K562 (cell line): ENCODE measurements at regions not wholly inside any gene's neighbourhood (a gene's known extent, or its start where the extent isn't known, plus 50 kb on each side); places are given as distances from the start of the nearest gene placed in this dataset.

Experiments used
- ATAC-seq: fragments of 200-7000 bp; cut with Tn5 transposase; 3 replicates; pipeline ENCODE4 v1.9.1; 2020; ENCODE audit warnings: moderate library complexity
- BruUV-seq: library from RNA; stranded (reverse); fragments of 400-500 nt; replicated peaks from 2 replicates; lab custom pipeline; 2021; lab: Mats Ljungman, UMichigan
- CTCF ChIA-PET: fragments of 300-600 bp; formaldehyde crosslinking; extraction: SDS; loops from one replicate; lab custom pipeline; 2021; ENCODE audit warnings: low intra/inter-chr PET ratio; lab: Yijun Ruan, JAX
- POLR2A ChIA-PET: fragments of 300-600, 350-650 bp; sonication (Branson Sonifier 250); formaldehyde crosslinking; extraction: SDS; loops from one replicate; lab custom pipeline; 2021; ENCODE audit warnings: antibody characterized with exemption, inconsistent platforms; lab: Yijun Ruan, JAX
- DNase-seq, 4 experiments: peaks; one replicate each; pipeline versions ENCODE4 v3.0.0 to v3.0.0-alpha.2; 2011 to 2018; ENCODE audit warnings: low spot score in 3 of 4, mixed read lengths in 3 of 4; ENCODE audit errors: extremely low read depth in 1 of 4
- FAIRE-seq: peaks from 2 replicates; lab custom pipeline; 2011; peaks lifted over from hg19 to GRCh38; lab: Jason Lieb, UNC
- H2AFZ ChIP-seq: 2 replicates; pipeline ENCODE4 v1.6.0; 2011; ENCODE audit warnings: low read depth, low read length, control low read depth, inconsistent platforms
- H3K27ac ChIP-seq: fragments of 200-600 bp; 3 replicates; pipeline ENCODE4 v1.8.0; 2011; ENCODE audit warnings: low read depth, mild to moderate bottlenecking, control low read depth, inconsistent platforms, low read length, moderate library complexity, mixed read lengths; ENCODE audit errors: extremely low read depth
- H3K27me3 ChIP-seq, 2 experiments: fragments of 300-600 bp in 1 of 2; 2 replicates in 1 of 2; 3 replicates in 1 of 2; pipeline versions ENCODE4 v1.6.0 to v1.8.0; 2011; ENCODE audit warnings: inconsistent platforms in 2 of 2, low read length in 2 of 2, mild to moderate bottlenecking in 1 of 2, mixed read lengths in 1 of 2, moderate library complexity in 1 of 2; ENCODE audit not compliant: control insufficient read depth in 2 of 2, insufficient read depth in 2 of 2
- H3K36me3 ChIP-seq: fragments of 300-600 bp; 3 replicates; pipeline ENCODE4 v1.8.0; 2011; ENCODE audit warnings: mild to moderate bottlenecking, low read length, inconsistent platforms; ENCODE audit not compliant: control insufficient read depth, insufficient read depth
- H3K4me1 ChIP-seq, 2 experiments: fragments of 200-600 bp in 1 of 2; replicated peaks in 1 of 2; 2 replicates in 1 of 2; 3 replicates in 1 of 2; pipeline versions ENCODE4 v1.5.1 to v1.8.0; 2011; ENCODE audit warnings: inconsistent platforms in 2 of 2, low read length in 2 of 2, mild to moderate bottlenecking in 1 of 2, mixed read lengths in 1 of 2, moderate library complexity in 1 of 2; ENCODE audit not compliant: control insufficient read depth in 2 of 2, insufficient read depth in 2 of 2
- H3K4me2 ChIP-seq: 2 replicates; pipeline ENCODE4 v1.6.1; 2011; ENCODE audit warnings: low read length, control low read depth, inconsistent platforms, mixed read lengths; ENCODE audit not compliant: insufficient read depth
- H3K4me3 ChIP-seq: fragments of 200-600 bp; sonication (generic), shearing (Covaris generic); 2 replicates; pipeline ENCODE4 v1.5.1; 2016; ENCODE audit warnings: control low read depth, inconsistent platforms
- H3K79me2 ChIP-seq: fragments of 200-600 bp; 3 replicates; pipeline ENCODE4 v1.8.0; 2011; ENCODE audit warnings: low read length, inconsistent platforms; ENCODE audit not compliant: control insufficient read depth, insufficient read depth
- H3K9ac ChIP-seq, 2 experiments: 2 replicates each; pipeline versions ENCODE4 v1.6.0 to v1.6.1; 2011; ENCODE audit warnings: low read depth in 2 of 2, low read length in 2 of 2, control low read depth in 1 of 2, inconsistent platforms in 1 of 2, mild to moderate bottlenecking in 1 of 2, mixed read lengths in 1 of 2; ENCODE audit not compliant: insufficient read depth in 1 of 2
- H3K9me1 ChIP-seq: one replicate; pipeline ENCODE4 v1.6.0; 2011; ENCODE audit warnings: inconsistent platforms, mild to moderate bottlenecking, low read length, moderate library complexity; ENCODE audit not compliant: control insufficient read depth, insufficient read depth
- H3K9me3 ChIP-seq: replicated peaks from 2 replicates; pipeline ENCODE4 v1.5.1; 2011; ENCODE audit warnings: low read depth, low read length, inconsistent platforms; ENCODE audit not compliant: control insufficient read depth, insufficient read depth
- H4K20me1 ChIP-seq: replicated peaks from 2 replicates; pipeline ENCODE4 v1.6.1; 2011; ENCODE audit warnings: low read length, inconsistent platforms, mixed read lengths; ENCODE audit not compliant: control insufficient read depth, insufficient read depth
- C11orf30 ChIP-seq: fragments of 450-650 bp; IDR thresholded peaks from 2 replicates; pipeline ENCODE4 v1.6.1; 2016; ENCODE audit warnings: low read depth, mild to moderate bottlenecking
- CBX2 ChIP-seq: fragments of 200-600 bp; sonication (generic); IDR thresholded peaks from one replicate; pipeline ENCODE4 v1.6.1; 2012; ENCODE audit warnings: mild to moderate bottlenecking, low read length, inconsistent platforms; ENCODE audit not compliant: insufficient read depth, poor library complexity, severe bottlenecking
- CEBPG ChIP-seq, 3 experiments: fragments of 200-800 bp in 1 of 3; sonication (Bioruptor generic) in 1 of 3; sonication (generic) in 1 of 3; formaldehyde crosslinking in 1 of 3; IDR thresholded peaks in 2 of 3; conservative IDR thresholded peaks in 1 of 3; 2 replicates each; pipeline versions ENCODE4 v1.6.1 to v1.8.0; 2016 to 2022; ENCODE audit warnings: missing compliant biosample characterization in 2 of 3, missing genetic modification characterization in 2 of 3, mild to moderate bottlenecking in 1 of 3, missing genetic modification reagents in 1 of 3
- POLR3A ChIP-seq: IDR thresholded peaks from 2 replicates; pipeline ENCODE4 v1.6.1; 2011; ENCODE audit warnings: borderline replicate concordance, mild to moderate bottlenecking, moderate library complexity; ENCODE audit not compliant: insufficient read length, insufficient read depth; ENCODE audit errors: extremely low read depth
- SPI1 ChIP-seq: IDR thresholded peaks from 2 replicates; pipeline ENCODE4 v1.6.1; 2011; ENCODE audit warnings: low read depth, low read length, control low read depth, borderline replicate concordance
- WGBS: fragments of 100-300 bp; shearing (Covaris generic); methylation state at CpG from one replicate; pipeline ENCODE4 v1.1.6; 2016; ENCODE audit warnings: low coverage, mixed read lengths; ENCODE audit not compliant: insufficient coverage; ENCODE audit errors: missing lambda C conversion rate; 5-methylcytosine and 5-hydroxymethylcytosine counted together
- in situ Hi-C: fragments of 300-500 bp; cut with MboI; formaldehyde crosslinking; loops from 4 replicates; pipeline ENCODE4 v1.15.0; 2018; ENCODE audit warnings: inconsistent platforms, mixed read lengths
- intact Hi-C: fragments of 100-400 bp; cut with micrococcal nuclease; formaldehyde crosslinking; loops from 2 replicates; pipeline ENCODE4 v1.14.2; 2022
- TF ChIP-seq, protein P1 (sequence below): fragments of 450-650 bp; IDR thresholded peaks from 2 replicates; pipeline ENCODE4 v1.6.1; 2017; ENCODE audit warnings: mild to moderate bottlenecking, moderate library complexity
- TF ChIP-seq, protein P2 (sequence below): fragments of 450-650 bp; formaldehyde crosslinking; IDR thresholded peaks from 2 replicates; pipeline ENCODE4 v1.4.0; 2020; ENCODE audit warnings: mild to moderate bottlenecking, moderate library complexity

DNA sequence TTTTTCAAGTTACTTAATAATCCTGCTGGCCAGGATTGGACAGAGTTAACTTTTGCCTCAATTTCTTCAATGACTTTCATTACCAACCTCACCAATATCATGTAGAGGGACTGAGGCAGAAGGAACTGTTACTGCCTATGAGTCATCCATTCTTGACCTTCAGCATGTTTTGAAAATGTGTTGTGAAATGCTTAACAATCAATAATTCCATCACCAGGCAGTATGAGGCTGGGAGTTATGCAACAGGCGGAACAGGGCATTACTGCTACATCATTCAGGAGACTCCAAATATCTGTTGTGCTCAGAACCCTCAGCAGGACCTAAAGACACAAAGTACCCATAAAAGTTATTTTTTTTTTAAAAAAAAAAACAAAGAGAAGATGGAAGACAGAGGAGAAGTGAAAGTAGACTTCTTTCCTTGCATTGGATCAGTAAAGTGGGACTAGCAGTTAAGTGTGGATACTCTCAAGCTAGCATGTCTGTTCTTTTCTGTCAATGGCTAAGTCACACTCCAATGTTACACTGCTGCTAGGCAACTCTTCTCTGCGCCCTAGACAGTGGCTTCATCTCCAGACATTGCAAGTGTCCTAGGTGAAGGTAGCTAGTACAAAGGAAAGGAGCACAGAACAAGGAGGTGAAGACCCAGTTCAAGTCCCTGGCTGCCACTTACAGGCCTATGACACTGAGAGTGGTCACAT, 184.9 kb upstream of the LPP start:
- H3K36me3 ChIP-seq = no peaks in the 10 kb centered on the region
- FAIRE-seq (no peak), DNase-seq (no peak), ATAC-seq (no peak)
- no peak overlapping the region for H3K4me3 ChIP-seq
- intact Hi-C loops (no loop called here), in situ Hi-C loops (no loop called here)
- ChIA-PET CTCF (no interaction called here), POLR2A (no interaction called here)
- no TSS peak for BruUV-seq
- H3K27me3 ChIP-seq = no peaks in the 10 kb centered on the region; a peak in 1 of 5 replicates
- no peaks in the 10 kb centered on the region for H3K9me1 ChIP-seq
- 0% methylated on average over 2 of the region's 2 CpGs for WGBS
- no peak overlapping the region for H2AFZ ChIP-seq
- no peaks in the 10 kb centered on the region for H3K79me2 ChIP-seq
- TF ChIP-seq C11orf30 (no peak), CEBPG (CRISPR knock-in tag; IDR thresholded peaks at IDR 0.05) (no peak), CEBPG (tag; conservative IDR thresholded peaks at IDR 0.05 in 1 of 2, IDR thresholded peaks at IDR 0.05 in 1 of 2) (peak in 1 of 2 experiments; percentile 34; a peak in 1 of 4 replicates), SPI1 (no peak), CBX2 (no peak), POLR3A (no peak)
- TF ChIP-seq, protein P1, sequence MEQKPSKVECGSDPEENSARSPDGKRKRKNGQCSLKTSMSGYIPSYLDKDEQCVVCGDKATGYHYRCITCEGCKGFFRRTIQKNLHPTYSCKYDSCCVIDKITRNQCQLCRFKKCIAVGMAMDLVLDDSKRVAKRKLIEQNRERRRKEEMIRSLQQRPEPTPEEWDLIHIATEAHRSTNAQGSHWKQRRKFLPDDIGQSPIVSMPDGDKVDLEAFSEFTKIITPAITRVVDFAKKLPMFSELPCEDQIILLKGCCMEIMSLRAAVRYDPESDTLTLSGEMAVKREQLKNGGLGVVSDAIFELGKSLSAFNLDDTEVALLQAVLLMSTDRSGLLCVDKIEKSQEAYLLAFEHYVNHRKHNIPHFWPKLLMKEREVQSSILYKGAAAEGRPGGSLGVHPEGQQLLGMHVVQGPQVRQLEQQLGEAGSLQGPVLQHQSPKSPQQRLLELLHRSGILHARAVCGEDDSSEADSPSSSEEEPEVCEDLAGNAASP = no peak
- TF ChIP-seq, protein P2, sequence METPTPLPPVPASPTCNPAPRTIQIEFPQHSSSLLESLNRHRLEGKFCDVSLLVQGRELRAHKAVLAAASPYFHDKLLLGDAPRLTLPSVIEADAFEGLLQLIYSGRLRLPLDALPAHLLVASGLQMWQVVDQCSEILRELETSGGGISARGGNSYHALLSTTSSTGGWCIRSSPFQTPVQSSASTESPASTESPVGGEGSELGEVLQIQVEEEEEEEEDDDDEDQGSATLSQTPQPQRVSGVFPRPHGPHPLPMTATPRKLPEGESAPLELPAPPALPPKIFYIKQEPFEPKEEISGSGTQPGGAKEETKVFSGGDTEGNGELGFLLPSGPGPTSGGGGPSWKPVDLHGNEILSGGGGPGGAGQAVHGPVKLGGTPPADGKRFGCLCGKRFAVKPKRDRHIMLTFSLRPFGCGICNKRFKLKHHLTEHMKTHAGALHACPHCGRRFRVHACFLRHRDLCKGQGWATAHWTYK (CRISPR knock-in tag) = no peak
- H3K9me3 ChIP-seq = no peaks in the 10 kb centered on the region
- H3K4me1 ChIP-seq = no peaks in the 10 kb centered on the region
- H3K9ac ChIP-seq = no peak overlapping the region
- H3K4me2 ChIP-seq = no peak overlapping the region
- H4K20me1 ChIP-seq = no peaks in the 10 kb centered on the region
- no peak overlapping the region for H3K27ac ChIP-seq
